Neutrophil (primary cell): ENCODE measurements at regions not wholly inside any gene's neighbourhood (a gene's known extent, or its start where the extent isn't known, plus 50 kb on each side); places are given as distances from the start of the nearest gene placed in this dataset.

Experiments
- H3K27ac ChIP-seq: fragments of 200-600 bp; sonication (generic); 2 replicates; pipeline ENCODE4 v1.5.1; 2016; ENCODE audit warnings: mild to moderate bottlenecking, moderate library complexity
- H3K27me3 ChIP-seq: fragments of 200-600 bp; sonication (generic); 2 replicates; pipeline ENCODE4 v1.6.0; 2016; ENCODE audit warnings: mild to moderate bottlenecking
- H3K36me3 ChIP-seq: fragments of 200-600 bp; sonication (generic); 2 replicates; pipeline ENCODE4 v1.5.1; 2017
- H3K4me1 ChIP-seq, 2 experiments: fragments of 200-600 bp in 1 of 2; sonication (generic) in 1 of 2; 1 replicate in 1 of 2; 2 replicates in 1 of 2; pipeline versions ENCODE4 v1.5.1 to v1.6.1; 2013 to 2016; ENCODE audit warnings: low read depth in 1 of 2, low read length in 1 of 2, mild to moderate bottlenecking in 1 of 2, moderate library complexity in 1 of 2; ENCODE audit not compliant: control insufficient read depth in 1 of 2, insufficient read depth in 1 of 2
- H3K4me3 ChIP-seq, 2 experiments: fragments of 200-600 bp in 1 of 2; sonication (generic) in 1 of 2; 1 replicate in 1 of 2; 2 replicates in 1 of 2; pipeline ENCODE4 v1.5.1; 2013 to 2016; ENCODE audit warnings: low read depth in 1 of 2, low read length in 1 of 2, mild to moderate bottlenecking in 1 of 2, moderate library complexity in 1 of 2
- H3K9me3 ChIP-seq: fragments of 200-600 bp; sonication (generic); 2 replicates; pipeline ENCODE4 v1.5.1; 2016
- TF ChIP-seq, protein P1 (sequence below): fragments of 200-600 bp; sonication (generic); IDR thresholded peaks from 2 replicates; pipeline ENCODE4 v1.5.1; 2016; ENCODE audit warnings: antibody characterized with exemption

DNA sequence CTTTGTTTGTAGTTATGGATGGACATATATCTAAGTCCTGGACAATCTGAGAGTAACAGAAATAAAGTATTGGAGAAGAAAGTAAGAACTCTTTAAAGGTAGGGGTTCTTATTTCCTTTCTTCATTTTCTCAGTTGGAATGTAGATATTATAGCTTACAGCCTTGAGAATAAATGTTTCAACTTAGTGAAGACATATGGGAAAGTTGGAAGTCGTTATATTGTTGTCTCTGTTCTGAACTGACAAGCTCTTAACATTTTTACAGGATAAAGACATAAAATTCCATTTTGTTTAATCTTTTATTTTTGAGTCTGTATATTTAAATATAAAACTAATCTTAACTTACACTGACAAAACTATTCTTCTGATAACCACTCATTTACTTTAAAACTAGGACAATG lies 2187.5 kb upstream of the ACO1 start:
- Histone ChIP-seq H3K4me1 (no peaks in the 10 kb centered on the region), H3K9me3 (no peaks in the 10 kb centered on the region), H3K27me3 (no peaks in the 10 kb centered on the region), H3K36me3 (no peaks in the 10 kb centered on the region), H3K4me3 (no peak overlapping the region), H3K27ac (no peak overlapping the region)
- TF ChIP-seq, protein P1, sequence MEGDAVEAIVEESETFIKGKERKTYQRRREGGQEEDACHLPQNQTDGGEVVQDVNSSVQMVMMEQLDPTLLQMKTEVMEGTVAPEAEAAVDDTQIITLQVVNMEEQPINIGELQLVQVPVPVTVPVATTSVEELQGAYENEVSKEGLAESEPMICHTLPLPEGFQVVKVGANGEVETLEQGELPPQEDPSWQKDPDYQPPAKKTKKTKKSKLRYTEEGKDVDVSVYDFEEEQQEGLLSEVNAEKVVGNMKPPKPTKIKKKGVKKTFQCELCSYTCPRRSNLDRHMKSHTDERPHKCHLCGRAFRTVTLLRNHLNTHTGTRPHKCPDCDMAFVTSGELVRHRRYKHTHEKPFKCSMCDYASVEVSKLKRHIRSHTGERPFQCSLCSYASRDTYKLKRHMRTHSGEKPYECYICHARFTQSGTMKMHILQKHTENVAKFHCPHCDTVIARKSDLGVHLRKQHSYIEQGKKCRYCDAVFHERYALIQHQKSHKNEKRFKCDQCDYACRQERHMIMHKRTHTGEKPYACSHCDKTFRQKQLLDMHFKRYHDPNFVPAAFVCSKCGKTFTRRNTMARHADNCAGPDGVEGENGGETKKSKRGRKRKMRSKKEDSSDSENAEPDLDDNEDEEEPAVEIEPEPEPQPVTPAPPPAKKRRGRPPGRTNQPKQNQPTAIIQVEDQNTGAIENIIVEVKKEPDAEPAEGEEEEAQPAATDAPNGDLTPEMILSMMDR, result no peak

DNA sequence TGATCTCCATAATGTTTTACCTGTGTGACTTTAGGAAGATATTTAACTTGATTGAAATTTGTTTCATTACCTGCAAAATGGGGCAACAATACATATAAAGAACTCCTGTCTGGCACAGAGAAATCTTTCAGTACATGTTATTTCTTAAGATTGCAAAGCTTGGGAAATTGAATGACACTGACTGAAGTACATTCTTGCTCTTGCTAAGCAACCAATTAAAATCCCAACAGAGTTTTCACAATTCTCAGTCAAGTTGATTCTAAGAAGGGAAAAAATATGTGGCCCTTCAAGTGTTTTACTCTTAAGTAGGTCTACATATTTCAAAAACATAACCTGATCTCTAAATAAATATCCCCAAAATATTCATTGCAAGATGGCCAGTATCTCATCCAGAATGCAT lies 2187.0 kb upstream of the ACO1 start:
- TF ChIP-seq, protein P1, result no peak
- Histone ChIP-seq H3K27me3 (no peaks in the 10 kb centered on the region), H3K4me3 (no peak overlapping the region), H3K27ac (no peak overlapping the region), H3K9me3 (no peaks in the 10 kb centered on the region), H3K4me1 (no peaks in the 10 kb centered on the region), H3K36me3 (no peaks in the 10 kb centered on the region)

DNA sequence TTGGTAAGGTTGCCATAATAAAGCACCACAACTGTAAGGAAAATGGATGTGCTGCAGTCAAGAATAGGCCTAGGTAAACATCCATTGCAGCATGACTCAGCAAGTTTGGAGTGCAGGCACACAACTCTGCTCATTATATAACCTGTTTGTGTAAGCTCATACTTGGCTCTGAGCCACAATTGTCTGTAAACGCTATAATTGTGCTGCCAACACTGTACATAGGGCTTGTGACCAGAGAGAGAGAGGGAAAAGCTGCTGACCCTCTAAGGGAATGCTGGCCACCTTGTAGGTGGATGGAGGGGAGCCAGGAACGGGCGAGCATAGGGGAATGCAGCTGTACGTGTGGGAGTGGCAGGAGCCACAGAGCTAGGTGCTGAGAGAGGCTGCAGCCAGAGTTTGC lies 2186.5 kb upstream of the ACO1 start:
- Histone ChIP-seq H3K4me3 (no peak overlapping the region), H3K36me3 (no peaks in the 10 kb centered on the region), H3K27ac (no peak overlapping the region), H3K4me1 (no peaks in the 10 kb centered on the region), H3K9me3 (no peaks in the 10 kb centered on the region), H3K27me3 (no peaks in the 10 kb centered on the region)
- TF ChIP-seq, protein P1, result no peak

DNA sequence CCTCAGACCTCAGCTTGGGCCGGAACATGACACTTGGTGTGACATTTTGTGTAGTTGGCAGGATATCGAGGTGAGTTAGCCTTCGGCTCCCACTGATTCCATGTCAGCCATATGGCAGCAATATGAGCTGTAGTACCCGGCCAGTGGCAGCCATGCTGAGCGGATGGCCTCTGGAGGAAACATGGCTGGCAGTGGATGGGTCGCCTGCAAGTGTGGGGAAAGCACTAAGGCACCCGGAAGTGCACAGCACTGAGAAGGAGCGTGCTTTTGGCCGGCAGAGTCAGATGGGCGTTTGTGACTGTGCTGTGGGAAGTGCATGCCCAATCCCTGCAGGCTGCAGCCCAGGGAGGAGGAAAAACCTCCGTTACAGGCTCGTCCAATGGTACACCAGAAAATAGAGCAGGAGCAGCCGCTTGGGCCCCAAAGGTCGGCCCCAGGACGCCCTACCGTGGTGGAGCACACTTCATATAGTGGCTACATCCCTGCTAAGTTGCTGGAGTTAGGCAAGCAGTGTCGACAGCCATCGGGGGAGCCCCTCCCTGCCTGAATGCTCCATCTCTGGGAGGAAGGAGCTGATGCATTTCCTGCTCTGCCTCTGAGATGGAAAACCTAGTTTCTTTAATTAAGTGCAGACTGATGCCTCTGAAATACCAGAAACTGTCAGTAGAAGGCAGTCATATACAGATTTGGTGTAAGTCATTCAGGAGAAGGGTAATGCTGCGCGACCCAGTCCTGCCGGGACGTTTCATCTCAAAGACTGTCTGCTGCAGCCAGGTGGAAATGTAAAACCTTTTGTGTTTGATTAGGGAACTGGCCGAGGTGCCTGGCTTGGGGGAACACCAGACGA lies 2185.8 kb upstream of the ACO1 start:
- no peaks in the 10 kb centered on the region for H3K36me3 ChIP-seq
- H3K4me1 ChIP-seq, result no peaks in the 10 kb centered on the region
- H3K9me3 ChIP-seq, result no peaks in the 10 kb centered on the region
- no peak overlapping the region for H3K4me3 ChIP-seq
- H3K27ac ChIP-seq, result no peak overlapping the region
- no peaks in the 10 kb centered on the region for H3K27me3 ChIP-seq
- TF ChIP-seq, protein P1, result no peak

DNA sequence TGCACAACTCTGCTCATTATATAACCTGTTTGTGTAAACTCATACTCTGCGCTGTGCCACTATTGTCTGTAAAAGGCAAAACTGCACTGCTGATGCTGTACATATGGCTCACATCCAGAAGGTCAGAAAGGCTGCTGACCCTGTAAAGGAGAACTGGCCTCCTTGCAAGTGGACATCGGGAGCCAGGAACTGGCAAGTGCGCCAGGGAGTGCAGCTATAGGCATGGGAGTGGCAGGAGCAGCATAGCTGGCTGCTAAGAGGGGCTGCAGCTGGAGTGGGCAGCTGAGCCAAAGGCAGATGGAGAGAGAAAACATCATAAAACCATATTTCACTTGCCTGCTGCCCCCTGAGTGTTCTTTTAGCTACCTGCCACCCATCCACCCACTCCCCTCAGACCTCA lies 2183.4 kb upstream of the ACO1 start:
- no peak overlapping the region for H3K27ac ChIP-seq
- H3K9me3 ChIP-seq, result no peaks in the 10 kb centered on the region
- H3K4me3 ChIP-seq, result no peak overlapping the region
- TF ChIP-seq, protein P1, result no peak
- H3K36me3 ChIP-seq, result no peaks in the 10 kb centered on the region
- no peaks in the 10 kb centered on the region for H3K27me3 ChIP-seq
- no peaks in the 10 kb centered on the region for H3K4me1 ChIP-seq
